SU-DHL-6 (cell line): ENCODE measurements at regions not wholly inside any gene's neighbourhood (a gene's known extent, or its start where the extent isn't known, plus 50 kb on each side); places are given as distances from the start of the nearest gene placed in this dataset.

Experiments
- H2AFZ ChIP-seq: fragments of 200-600 bp; sonication (generic); 2 replicates; pipeline ENCODE4 v1.6.1; 2014; ENCODE audit warnings: low read depth, mild to moderate bottlenecking, moderate library complexity, mixed read lengths, antibody characterized with exemption, low read length; ENCODE audit not compliant: severe bottlenecking
- H3F3A ChIP-seq: fragments of 200-600 bp; shearing (Covaris generic); 2 replicates; pipeline ENCODE4 v1.6.0; 2016; ENCODE audit warnings: antibody characterized with exemption, mild to moderate bottlenecking; ENCODE audit not compliant: insufficient read depth
- H3K27ac ChIP-seq: fragments of 200-600 bp; sonication (generic); 2 replicates; pipeline ENCODE4 v1.5.1; 2016; ENCODE audit warnings: low read depth, mild to moderate bottlenecking, low read length, moderate library complexity, mixed read lengths
- H3K27me3 ChIP-seq: fragments of 200-600 bp; sonication (generic), shearing (Covaris generic); 2 replicates; pipeline ENCODE4 v1.6.0; 2014; ENCODE audit warnings: mild to moderate bottlenecking, low read length
- H3K36me3 ChIP-seq: fragments of 200-600 bp; sonication (generic); 2 replicates; pipeline ENCODE4 v1.6.1; 2014; ENCODE audit warnings: mild to moderate bottlenecking, low read length, mixed read lengths
- H3K4me2 ChIP-seq: fragments of 300-600, 200-600 bp; shearing (Covaris generic), sonication (generic); 2 replicates; pipeline ENCODE4 v1.6.0; 2014; ENCODE audit warnings: low read length, low read depth, mild to moderate bottlenecking; ENCODE audit not compliant: poor library complexity, severe bottlenecking
- H3K4me3 ChIP-seq: fragments of 200-600 bp; sonication (generic); 2 replicates; pipeline ENCODE4 v1.5.1; 2014; ENCODE audit warnings: antibody characterized with exemption, low read length, mild to moderate bottlenecking, mixed read lengths; ENCODE audit not compliant: insufficient read depth, poor library complexity, severe bottlenecking
- H3K79me2 ChIP-seq: fragments of 200-600 bp; sonication (generic); 2 replicates; pipeline ENCODE4 v1.6.1; 2014; ENCODE audit warnings: mild to moderate bottlenecking, low read length, moderate library complexity; ENCODE audit not compliant: insufficient read depth
- H3K9ac ChIP-seq: fragments of 200-600 bp; sonication (generic); 2 replicates; pipeline ENCODE4 v1.7.0; 2014; ENCODE audit warnings: mild to moderate bottlenecking, low read length
- H3K9me2 ChIP-seq: fragments of 200-600 bp; sonication (generic); replicated peaks from 2 replicates; pipeline ENCODE4 v1.6.1; 2014; ENCODE audit warnings: low read length; ENCODE audit not compliant: insufficient read depth
- H3K9me3 ChIP-seq: fragments of 200-600 bp; sonication (generic); 2 replicates; pipeline ENCODE4 v1.6.1; 2014; ENCODE audit warnings: low read length, mixed read lengths; ENCODE audit not compliant: insufficient read depth
- H4K20me1 ChIP-seq: fragments of 200-600 bp; sonication (generic); 2 replicates; pipeline ENCODE4 v1.6.1; 2014; ENCODE audit warnings: low read depth, mild to moderate bottlenecking, antibody characterized with exemption, low read length, moderate library complexity, mixed read lengths
- EZH2phosphoT487 ChIP-seq: fragments of 200-600 bp; sonication (generic), shearing (Covaris generic); conservative IDR thresholded peaks from 2 replicates; pipeline ENCODE4 v1.6.1; 2018; ENCODE audit warnings: mild to moderate bottlenecking, antibody characterized with exemption, low read length, moderate library complexity, mixed read lengths
- TF ChIP-seq, protein P1 (sequence below): fragments of 200-600 bp; sonication (generic); IDR thresholded peaks from one replicate; pipeline ENCODE4 v1.5.1; 2017; ENCODE audit warnings: antibody characterized with exemption, mild to moderate bottlenecking, low read length, moderate library complexity; ENCODE audit not compliant: insufficient read depth, poor library complexity, severe bottlenecking

DNA sequence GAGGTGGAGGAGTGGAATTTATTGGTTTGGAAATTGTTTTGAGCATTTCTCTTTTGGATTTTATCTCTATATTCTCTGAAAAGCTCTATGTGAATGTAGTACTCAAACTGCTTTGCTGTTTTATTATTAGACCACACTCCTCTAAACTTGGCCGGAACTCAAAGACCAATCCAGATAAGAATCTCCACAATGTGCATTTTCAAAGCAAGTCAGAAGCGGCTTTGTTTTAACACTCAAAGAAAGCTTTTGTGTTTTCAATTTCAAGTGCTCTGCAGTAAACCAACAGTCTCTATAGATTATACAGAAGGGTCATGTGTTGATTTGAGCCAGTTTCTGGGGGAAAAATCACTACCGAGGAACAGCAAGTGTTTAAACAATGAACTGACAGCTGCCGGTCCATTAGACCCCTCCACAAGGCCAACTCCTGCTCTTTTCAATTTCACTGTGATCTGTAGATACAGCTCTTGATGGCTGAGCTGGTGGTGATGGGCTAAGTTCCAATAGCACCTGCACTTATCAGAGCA lies 79.4 kb downstream of the FTHL17 start:
- H2AFZ ChIP-seq: no peak overlapping the region
- no peak for TF ChIP-seq EZH2phosphoT487
- TF ChIP-seq, protein P1, sequence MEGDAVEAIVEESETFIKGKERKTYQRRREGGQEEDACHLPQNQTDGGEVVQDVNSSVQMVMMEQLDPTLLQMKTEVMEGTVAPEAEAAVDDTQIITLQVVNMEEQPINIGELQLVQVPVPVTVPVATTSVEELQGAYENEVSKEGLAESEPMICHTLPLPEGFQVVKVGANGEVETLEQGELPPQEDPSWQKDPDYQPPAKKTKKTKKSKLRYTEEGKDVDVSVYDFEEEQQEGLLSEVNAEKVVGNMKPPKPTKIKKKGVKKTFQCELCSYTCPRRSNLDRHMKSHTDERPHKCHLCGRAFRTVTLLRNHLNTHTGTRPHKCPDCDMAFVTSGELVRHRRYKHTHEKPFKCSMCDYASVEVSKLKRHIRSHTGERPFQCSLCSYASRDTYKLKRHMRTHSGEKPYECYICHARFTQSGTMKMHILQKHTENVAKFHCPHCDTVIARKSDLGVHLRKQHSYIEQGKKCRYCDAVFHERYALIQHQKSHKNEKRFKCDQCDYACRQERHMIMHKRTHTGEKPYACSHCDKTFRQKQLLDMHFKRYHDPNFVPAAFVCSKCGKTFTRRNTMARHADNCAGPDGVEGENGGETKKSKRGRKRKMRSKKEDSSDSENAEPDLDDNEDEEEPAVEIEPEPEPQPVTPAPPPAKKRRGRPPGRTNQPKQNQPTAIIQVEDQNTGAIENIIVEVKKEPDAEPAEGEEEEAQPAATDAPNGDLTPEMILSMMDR: no peak

GRCh38 chrX:30990361-30990760 lies 81.5 kb downstream of the FTHL17 start:
- no peak overlapping the region for H3K27ac ChIP-seq
- H3K36me3 ChIP-seq: no peaks in the 10 kb centered on the region
- no peak overlapping the region for H3K9ac ChIP-seq
- H3K27me3 ChIP-seq: no peaks in the 10 kb centered on the region
- H3F3A ChIP-seq: no peaks in the 10 kb centered on the region
- no peak for TF ChIP-seq EZH2phosphoT487
- TF ChIP-seq, protein P1: no peak
- H3K4me3 ChIP-seq: no peak overlapping the region
- H3K9me3 ChIP-seq: no peaks in the 10 kb centered on the region
- H3K4me2 ChIP-seq: no peak overlapping the region
- no peaks in the 10 kb centered on the region for H4K20me1 ChIP-seq
- no peak overlapping the region for H2AFZ ChIP-seq
- no peaks in the 10 kb centered on the region for H3K79me2 ChIP-seq
- H3K9me2 ChIP-seq: no peaks in the 10 kb centered on the region

More for the DNA sequence above, 79.4 kb downstream of the FTHL17 start:
- Histone ChIP-seq H3K9ac (no peak overlapping the region), H4K20me1 (no peaks in the 10 kb centered on the region), H3K4me2 (no peak overlapping the region), H3K9me2 (no peaks in the 10 kb centered on the region), H3K27ac (no peak overlapping the region), H3K36me3 (no peaks in the 10 kb centered on the region), H3K9me3 (no peaks in the 10 kb centered on the region), H3K79me2 (no peaks in the 10 kb centered on the region), H3K27me3 (no peaks in the 10 kb centered on the region), H3K4me3 (no peak overlapping the region), H3F3A (no peaks in the 10 kb centered on the region)

DNA sequence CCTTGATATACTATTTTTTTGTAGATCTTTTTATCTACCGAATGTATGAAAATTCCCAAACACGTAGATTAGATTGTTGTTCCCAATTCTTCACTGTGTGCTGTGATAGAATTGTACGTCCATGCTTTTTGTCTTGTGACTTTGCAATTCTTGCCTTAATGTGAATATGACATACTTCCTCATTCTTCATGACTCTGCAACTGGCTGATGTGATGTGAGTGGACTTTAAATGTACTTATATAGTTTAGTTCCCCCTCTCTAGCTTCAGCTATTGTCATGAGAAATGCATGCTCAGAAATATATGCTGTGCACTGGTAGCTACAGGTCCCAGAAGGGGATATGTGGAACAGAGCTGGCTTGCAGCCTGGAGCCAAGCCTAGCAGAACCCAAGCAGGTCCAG lies 89.4 kb downstream of the FTHL17 start:
- Histone ChIP-seq H3K36me3 (no peaks in the 10 kb centered on the region), H3K27me3 (no peaks in the 10 kb centered on the region), H3K9me3 (no peaks in the 10 kb centered on the region), H3F3A (no peaks in the 10 kb centered on the region), H3K9ac (no peak overlapping the region), H4K20me1 (no peaks in the 10 kb centered on the region), H2AFZ (no peak overlapping the region), H3K4me3 (no peak overlapping the region), H3K79me2 (no peaks in the 10 kb centered on the region), H3K9me2 (no peaks in the 10 kb centered on the region), H3K27ac (no peak overlapping the region), H3K4me2 (no peak overlapping the region)
- no peak for TF ChIP-seq EZH2phosphoT487
- TF ChIP-seq, protein P1: no peak
